CD4-positive, alpha-beta T cell (primary cell): ENCODE measurements at regions not wholly inside any gene's neighbourhood (a gene's known extent, or its start where the extent isn't known, plus 50 kb on each side); places are given as distances from the start of the nearest gene placed in this dataset.

ENCODE experiments used
- ATAC-seq: fragments of 200-7000 bp; cut with Tn5 transposase; one replicate; pipeline ENCODE4 v1.10.0; 2022; ENCODE audit warnings: mild to moderate bottlenecking; ENCODE audit not compliant: poor library complexity
- CTCF ChIA-PET: fragments of 350-600 bp; sonication (Branson Sonifier 250); formaldehyde crosslinking; loops from one replicate; lab custom pipeline; 2021; ENCODE audit warnings: antibody characterized with exemption, inconsistent platforms; lab: Charles Lee
- POLR2A ChIA-PET: fragments of 350-600 bp; sonication (Branson Sonifier 250); formaldehyde crosslinking; loops from one replicate; lab custom pipeline; 2021; ENCODE audit warnings: antibody characterized with exemption, inconsistent platforms; lab: Charles Lee
- DNase-seq, 14 experiments: peaks; one replicate each; pipeline ENCODE4 v3.0.0-alpha.2; 2013 to 2020; ENCODE audit warnings: mixed read lengths in 2 of 14
- H3K27ac ChIP-seq, 2 donors: one replicate each; pipeline versions ENCODE4 v1.5.1 to v1.7.0; 2013; ENCODE audit warnings: low read length in 2 of 2, low read depth in 1 of 2, mild to moderate bottlenecking in 1 of 2
- H3K27me3 ChIP-seq, 2 experiments: 1 replicate in 1 of 2; 2 replicates in 1 of 2; pipeline versions ENCODE4 v1.6.1 to v1.7.0; 2013; ENCODE audit warnings: low read length in 2 of 2, control low read depth in 1 of 2, mild to moderate bottlenecking in 1 of 2, moderate library complexity in 1 of 2; ENCODE audit not compliant: insufficient read depth in 2 of 2, control insufficient read depth in 1 of 2
- H3K36me3 ChIP-seq: one replicate; pipeline ENCODE4 v1.6.1; 2013; ENCODE audit warnings: low read length, control low read depth; ENCODE audit not compliant: insufficient read depth
- H3K4me1 ChIP-seq: one replicate; pipeline ENCODE4 v1.6.1; 2013; ENCODE audit warnings: low read length, control low read depth; ENCODE audit not compliant: insufficient read depth
- H3K4me3 ChIP-seq: one replicate; pipeline ENCODE4 v1.5.1; 2013; ENCODE audit warnings: mild to moderate bottlenecking, low read length, moderate library complexity
- H3K9me3 ChIP-seq, 2 experiments: 1 replicate in 1 of 2; 2 replicates in 1 of 2; pipeline versions ENCODE4 v1.6.1 to v1.7.0; 2013; ENCODE audit warnings: low read length in 2 of 2, mild to moderate bottlenecking in 2 of 2, control low read depth in 1 of 2, moderate library complexity in 1 of 2; ENCODE audit not compliant: control insufficient read depth in 1 of 2, insufficient read depth in 1 of 2
- H3K27ac Mint-ChIP-seq: one replicate; pipeline ENCODE4 v1.8.0; 2020; ENCODE audit warnings: mixed read lengths
- H3K27me3 Mint-ChIP-seq: one replicate; pipeline ENCODE4 v1.8.0; 2021; ENCODE audit warnings: mixed read lengths
- H3K36me3 Mint-ChIP-seq: one replicate; pipeline ENCODE4 v1.8.0; 2021; ENCODE audit warnings: low read depth, mixed read lengths
- H3K4me1 Mint-ChIP-seq: one replicate; pipeline ENCODE4 v1.8.0; 2021; ENCODE audit warnings: low read depth, mixed read lengths
- H3K4me3 Mint-ChIP-seq: one replicate; pipeline ENCODE4 v1.8.0; 2020; ENCODE audit warnings: mild to moderate bottlenecking, mixed read lengths
- H3K9me3 Mint-ChIP-seq: one replicate; pipeline ENCODE4 v1.8.0; 2020; ENCODE audit warnings: mixed read lengths
- intact Hi-C, 2 experiments: fragments of 100-400 bp; cut with DNase I in 1 of 2; cut with micrococcal nuclease in 1 of 2; formaldehyde crosslinking; loops; one replicate each; pipeline versions ENCODE4 v1.15.1 to v1.9.0; 2023 to 2025; cut with DNase I, micrococcal nuclease
- TF ChIP-seq, protein P1 (sequence below): fragments of 200-600 bp; IDR thresholded peaks from one replicate; pipeline ENCODE4 v1.8.0; 2022; ENCODE audit warnings: antibody characterized with exemption, mild to moderate bottlenecking

DNA sequence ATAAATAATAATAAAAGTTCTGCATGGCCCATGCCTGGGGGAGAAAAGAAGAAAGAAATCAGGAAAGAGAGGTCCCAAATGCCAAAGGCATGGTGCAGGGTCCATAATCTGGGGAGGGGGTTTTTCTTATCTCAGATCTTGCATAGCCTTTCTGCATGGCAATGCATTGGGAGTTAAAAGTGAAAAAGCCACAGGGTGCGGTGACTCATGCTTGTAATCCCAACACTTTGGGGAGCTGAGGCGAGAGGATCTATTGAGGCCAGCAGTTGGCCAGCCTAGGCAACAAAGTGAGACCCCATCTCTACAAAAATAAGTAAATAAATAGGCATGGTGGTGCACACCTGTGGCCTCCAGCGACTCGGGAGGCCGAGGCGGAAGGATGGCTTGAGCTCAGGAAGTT, 76.8 kb upstream of the GATA2 start:
- Histone ChIP-seq H3K27ac (no peak overlapping the region), H3K36me3 (no peaks in the 10 kb centered on the region), H3K9me3 (no peaks in the 10 kb centered on the region), H3K4me1 (peaks cover 17% of the 10 kb centered on the region), H3K27me3 (peaks cover 3 to 12% of the 10 kb centered on the region in 2 experiments), H3K4me3 (no peak overlapping the region)
- H3K27ac Mint-ChIP-seq, result no peak overlapping the region
- no peak for DNase-seq
- peaks cover 27% of the 10 kb centered on the region for H3K27me3 Mint-ChIP-seq
- ChIA-PET POLR2A (no interaction called here), CTCF (no interaction called here)
- no peaks in the 10 kb centered on the region for H3K9me3 Mint-ChIP-seq
- intact Hi-C loops, result no loop called here
- no peaks in the 10 kb centered on the region for H3K36me3 Mint-ChIP-seq
- H3K4me3 Mint-ChIP-seq, result no peak overlapping the region
- TF ChIP-seq, protein P1, sequence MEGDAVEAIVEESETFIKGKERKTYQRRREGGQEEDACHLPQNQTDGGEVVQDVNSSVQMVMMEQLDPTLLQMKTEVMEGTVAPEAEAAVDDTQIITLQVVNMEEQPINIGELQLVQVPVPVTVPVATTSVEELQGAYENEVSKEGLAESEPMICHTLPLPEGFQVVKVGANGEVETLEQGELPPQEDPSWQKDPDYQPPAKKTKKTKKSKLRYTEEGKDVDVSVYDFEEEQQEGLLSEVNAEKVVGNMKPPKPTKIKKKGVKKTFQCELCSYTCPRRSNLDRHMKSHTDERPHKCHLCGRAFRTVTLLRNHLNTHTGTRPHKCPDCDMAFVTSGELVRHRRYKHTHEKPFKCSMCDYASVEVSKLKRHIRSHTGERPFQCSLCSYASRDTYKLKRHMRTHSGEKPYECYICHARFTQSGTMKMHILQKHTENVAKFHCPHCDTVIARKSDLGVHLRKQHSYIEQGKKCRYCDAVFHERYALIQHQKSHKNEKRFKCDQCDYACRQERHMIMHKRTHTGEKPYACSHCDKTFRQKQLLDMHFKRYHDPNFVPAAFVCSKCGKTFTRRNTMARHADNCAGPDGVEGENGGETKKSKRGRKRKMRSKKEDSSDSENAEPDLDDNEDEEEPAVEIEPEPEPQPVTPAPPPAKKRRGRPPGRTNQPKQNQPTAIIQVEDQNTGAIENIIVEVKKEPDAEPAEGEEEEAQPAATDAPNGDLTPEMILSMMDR, result no peak
- peaks cover 13% of the 10 kb centered on the region for H3K4me1 Mint-ChIP-seq
- ATAC-seq, result no peak

DNA sequence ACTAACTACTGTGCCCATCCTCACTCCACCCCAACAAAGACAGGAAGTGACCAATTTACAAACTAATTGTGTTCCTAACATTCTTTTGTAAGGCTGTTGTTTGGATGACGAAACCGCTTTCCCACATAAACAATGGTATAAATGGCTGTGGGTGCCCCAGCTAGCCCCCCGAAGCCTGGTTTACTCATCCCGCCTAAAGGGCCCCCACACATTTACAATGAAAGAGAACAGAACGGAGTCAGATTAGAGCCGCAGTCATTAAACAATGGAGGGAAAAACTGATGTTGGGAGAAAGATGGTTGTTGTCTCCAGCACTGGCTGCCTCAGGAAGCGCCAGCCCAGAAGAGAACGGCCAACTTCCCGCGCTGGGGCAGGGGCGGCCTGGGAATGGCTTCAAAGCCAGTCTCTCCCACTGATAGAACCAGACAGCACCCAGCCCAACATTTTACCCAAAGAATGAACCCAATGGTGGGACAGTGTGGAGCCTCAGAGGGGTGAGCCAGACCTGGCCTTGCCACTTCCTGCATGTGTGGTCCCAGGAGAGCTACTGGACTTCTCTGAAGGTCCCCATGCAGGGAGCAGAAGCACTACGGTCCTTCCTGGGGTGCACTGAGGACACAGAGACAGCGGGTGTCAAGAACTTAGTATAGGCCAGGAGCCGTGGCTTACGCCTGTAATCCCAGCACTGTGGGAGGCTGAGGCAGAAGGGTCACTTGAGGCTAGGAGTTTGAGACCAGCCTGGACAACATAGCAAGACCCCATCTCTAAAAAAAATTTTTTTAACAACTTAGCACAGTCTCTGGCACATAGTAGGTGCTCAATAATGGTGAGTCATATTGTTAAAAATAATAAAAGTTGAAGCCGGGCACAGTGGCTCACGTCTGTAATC, 75.8 kb upstream of the GATA2 start:
- CTCF ChIA-PET, result no interaction called here
- intact Hi-C loops, result no loop called here

DNA sequence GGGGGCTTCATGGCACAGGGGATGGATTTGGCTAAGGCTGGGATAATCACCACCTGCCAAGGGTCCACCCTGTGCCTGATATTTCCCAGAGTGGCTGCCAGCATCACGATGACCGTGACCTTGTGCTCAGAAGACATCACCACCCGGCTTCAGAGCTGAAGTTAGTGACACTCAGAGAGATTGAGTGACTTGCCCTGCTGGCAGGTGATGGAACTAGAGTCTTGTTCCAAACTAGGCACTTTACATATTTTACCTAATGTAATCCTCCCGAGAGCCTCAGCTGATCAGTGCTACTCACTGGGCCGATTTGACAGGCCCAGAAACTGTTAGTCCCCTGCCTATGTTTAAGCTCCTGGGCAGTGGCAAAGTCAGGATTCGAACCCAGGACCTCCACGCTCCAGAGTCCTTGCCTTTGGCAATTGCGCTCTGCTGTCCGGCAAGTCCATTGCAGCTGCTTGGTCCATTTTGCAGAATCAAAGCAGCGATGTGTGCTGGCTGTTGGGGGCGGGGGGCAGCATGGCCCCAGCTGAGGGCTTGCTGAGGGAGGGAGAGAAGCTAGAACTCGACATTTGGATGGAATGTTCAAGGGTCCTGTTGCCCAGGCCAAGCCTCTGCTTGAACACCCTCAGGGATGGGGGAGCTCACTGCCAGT, 74.8 kb upstream of the GATA2 start:
- ChIA-PET CTCF (no interaction called here), POLR2A (no interaction called here)
- H3K4me1 ChIP-seq, result peaks cover 4% of the 10 kb centered on the region
- no peak overlapping the region for H3K27ac ChIP-seq
- no peak for DNase-seq
- TF ChIP-seq, protein P1, result no peak
- Mint-ChIP-seq H3K27me3 (peaks cover 9% of the 10 kb centered on the region), H3K9me3 (no peaks in the 10 kb centered on the region), H3K4me3 (no peak overlapping the region), H3K27ac (no peak overlapping the region), H3K4me1 (peaks cover 6% of the 10 kb centered on the region), H3K36me3 (no peaks in the 10 kb centered on the region)
- no peaks in the 10 kb centered on the region for H3K9me3 ChIP-seq
- H3K36me3 ChIP-seq, result no peaks in the 10 kb centered on the region
- intact Hi-C loops, result no loop called here
- peaks cover 0 to 2% of the 10 kb centered on the region in 2 experiments for H3K27me3 ChIP-seq
- H3K4me3 ChIP-seq, result no peak overlapping the region
- no peak for ATAC-seq

More for the DNA sequence above, 75.8 kb upstream of the GATA2 start:
- POLR2A ChIA-PET, result no interaction called here
- H3K27ac Mint-ChIP-seq, result no peak overlapping the region
- no peaks in the 10 kb centered on the region for H3K9me3 Mint-ChIP-seq
- no peak for DNase-seq
- no peaks in the 10 kb centered on the region for H3K36me3 ChIP-seq
- no peak overlapping the region for H3K27ac ChIP-seq
- H3K36me3 Mint-ChIP-seq, result no peaks in the 10 kb centered on the region
- no peak overlapping the region for H3K4me3 Mint-ChIP-seq
- H3K4me3 ChIP-seq, result no peak overlapping the region
- H3K9me3 ChIP-seq, result no peaks in the 10 kb centered on the region
- TF ChIP-seq, protein P1, result no peak
- H3K27me3 ChIP-seq, result peaks cover 3 to 9% of the 10 kb centered on the region in 2 experiments
- peaks cover 13% of the 10 kb centered on the region for H3K4me1 Mint-ChIP-seq
- H3K27me3 Mint-ChIP-seq, result peaks cover 18% of the 10 kb centered on the region
- peaks cover 14% of the 10 kb centered on the region for H3K4me1 ChIP-seq
- no peak for ATAC-seq
